ENCODE measurements at regions not wholly inside any gene's neighbourhood (a gene's known extent, or its start where the extent isn't known, plus 50 kb on each side); places are given as distances from the start of the nearest gene placed in this dataset.

DNA sequence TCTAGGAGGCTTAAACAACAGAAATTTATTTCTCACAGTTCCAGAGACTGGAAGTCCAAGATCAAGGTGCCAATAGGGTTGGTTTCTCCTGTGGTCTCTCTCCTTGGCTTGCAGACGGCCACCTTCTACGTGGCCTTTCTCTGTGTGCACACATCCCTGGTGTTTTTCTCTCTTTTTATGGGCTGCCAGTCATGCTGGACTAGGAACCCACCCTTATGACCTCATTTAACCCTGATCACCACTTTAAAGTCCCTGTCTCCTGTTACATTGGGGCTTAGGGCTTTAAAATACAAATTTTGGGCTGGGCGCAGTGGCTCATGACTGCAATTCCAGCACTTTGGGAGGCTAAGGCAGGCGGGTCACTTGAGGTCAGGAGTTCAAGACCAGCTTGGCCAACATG is 157.1 kb downstream of the TLE1 start:
- no peak for DNase-seq (ENCODE audit: low read depth)

DNA sequence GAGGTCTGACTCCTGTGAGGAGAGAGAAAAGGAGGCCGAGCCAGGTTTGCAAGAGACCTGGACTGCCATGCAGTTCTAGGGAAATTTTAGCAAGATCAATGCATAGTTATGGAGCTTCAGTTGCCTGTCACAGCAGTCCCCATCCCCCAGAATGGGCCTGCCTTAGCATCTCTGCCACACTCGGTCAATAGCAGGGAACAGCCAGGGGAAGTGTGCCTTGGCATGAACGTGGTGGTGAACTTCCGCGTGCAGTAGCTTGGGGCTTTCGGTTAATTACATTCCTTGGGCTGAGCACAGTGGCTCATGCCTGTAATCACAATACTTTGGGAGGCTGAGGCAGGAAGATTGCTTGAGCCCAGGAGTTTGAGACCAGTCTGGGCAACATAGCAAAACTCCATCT is 157.8 kb downstream of the TLE1 start:
- DNase-seq (ENCODE audit: low read depth): no peak

GRCh38 chr9:81530846-81531245 is 158.5 kb downstream of the TLE1 start:
- no peak for DNase-seq (ENCODE audit: low read depth)

DNA sequence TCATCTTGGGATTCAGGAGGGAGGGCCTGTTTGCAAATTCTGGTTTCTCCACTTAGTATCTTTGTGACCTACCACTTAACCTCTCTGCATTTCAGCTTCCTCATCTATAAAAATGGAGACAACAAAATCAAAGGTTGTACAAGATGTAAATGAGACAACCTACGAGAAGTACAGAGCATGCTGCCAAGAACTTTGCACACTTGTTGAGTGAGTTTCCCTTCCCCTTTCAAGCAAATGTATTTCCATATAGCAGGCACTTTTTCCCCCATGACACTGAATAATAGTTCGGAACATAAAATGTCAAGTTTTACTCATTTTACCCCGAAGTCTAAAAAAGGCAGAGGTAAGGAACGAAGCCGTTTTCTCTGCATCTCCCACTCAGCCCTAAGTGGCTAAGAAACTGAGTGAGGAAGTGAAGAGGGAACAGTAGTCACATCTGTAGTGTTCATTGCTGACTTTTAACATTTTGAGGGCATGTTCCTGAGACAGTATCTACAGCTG is 159.0 kb downstream of the TLE1 start:
- DNase-seq (ENCODE audit: low read depth): no peak

DNA sequence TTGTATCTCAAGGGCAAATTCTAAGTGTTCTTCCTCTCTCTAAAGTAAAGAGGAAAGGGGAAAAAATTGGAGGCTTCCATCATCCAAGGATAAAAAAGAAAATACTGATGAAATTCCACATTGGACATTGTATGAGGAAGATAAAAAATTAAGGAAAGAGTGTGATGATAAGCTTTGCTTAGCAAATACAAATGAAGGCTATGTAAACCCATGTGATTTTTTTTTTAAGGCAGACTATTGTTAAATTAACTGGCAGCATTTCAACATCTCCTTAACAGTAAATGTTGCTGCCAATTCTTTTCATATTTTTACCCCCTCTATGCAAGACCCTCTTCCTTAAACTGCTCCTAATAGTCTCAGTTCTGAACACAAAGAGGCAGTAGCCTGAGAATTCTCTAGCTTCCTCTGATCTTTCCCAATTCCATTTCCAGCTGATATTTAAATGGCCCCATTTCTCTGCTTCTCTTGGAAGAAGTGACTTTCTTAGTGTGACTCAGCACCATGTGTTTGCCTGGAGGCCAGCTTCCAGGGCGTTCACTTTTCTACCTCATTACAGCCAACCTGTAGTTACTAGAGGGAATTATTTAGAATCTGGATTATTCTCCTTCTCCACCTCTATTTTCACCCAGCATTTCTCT is 159.7 kb downstream of the TLE1 start:
- DNase-seq (ENCODE audit: low read depth): no peak

- no peak for DNase-seq (ENCODE audit: low read depth)
Observed at GRCh38 chr9:81526587-81526986, 162.8 kb downstream of the TLE1 start.

GRCh38 chr9:81522716-81523551 is 166.4 kb downstream of the TLE1 start:
- no peak for DNase-seq (ENCODE audit: low read depth)

GRCh38 chr9:81521892-81522291 is 167.5 kb downstream of the TLE1 start:
- DNase-seq (ENCODE audit: low read depth): no peak

DNA sequence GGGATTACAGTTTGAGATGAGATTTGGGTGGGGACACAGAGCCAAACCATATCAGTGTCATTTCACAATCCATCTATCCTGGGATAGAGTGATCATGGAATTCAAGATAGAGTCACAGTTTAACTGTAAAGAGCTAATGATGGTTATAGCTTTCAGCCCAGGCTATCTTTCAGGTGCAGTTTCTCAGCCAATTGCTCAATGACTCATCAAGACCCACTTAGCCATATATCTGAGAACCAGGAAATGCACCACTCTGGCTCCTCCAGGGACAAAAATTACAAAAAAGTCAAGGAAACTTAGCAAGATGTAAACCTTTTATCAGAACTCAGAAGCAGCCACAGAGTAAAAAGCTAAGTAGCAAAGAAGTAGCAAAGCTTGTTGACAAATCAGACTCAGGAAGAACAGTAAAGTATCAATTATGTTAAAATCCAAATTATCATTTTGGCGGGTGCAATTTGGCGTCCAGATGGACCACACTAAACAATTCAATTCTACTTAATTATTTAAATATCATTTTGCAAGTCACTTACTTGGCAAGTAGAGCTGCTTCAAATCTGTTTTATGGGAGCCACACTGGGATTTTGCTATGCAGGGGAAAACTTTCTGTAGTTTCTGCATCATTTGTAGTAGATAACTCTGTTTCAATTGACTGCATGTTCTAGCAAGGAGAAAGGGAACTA is 169.4 kb downstream of the TLE1 start:
- no peak for DNase-seq (ENCODE audit: low read depth)

GRCh38 chr9:81517954-81518353 is 171.4 kb downstream of the TLE1 start:
- no peak for DNase-seq (ENCODE audit: low read depth)

- no peak for DNase-seq (ENCODE audit: low read depth)
Observed at GRCh38 chr9:81513059-81513458, 176.3 kb downstream of the TLE1 start.

- DNase-seq (ENCODE audit: low read depth): no peak
Observed at GRCh38 chr9:81512641-81513040, 176.7 kb downstream of the TLE1 start.

- DNase-seq (ENCODE audit: low read depth): no peak
Observed at GRCh38 chr9:81508476-81508875, 180.9 kb downstream of the TLE1 start.

DNA sequence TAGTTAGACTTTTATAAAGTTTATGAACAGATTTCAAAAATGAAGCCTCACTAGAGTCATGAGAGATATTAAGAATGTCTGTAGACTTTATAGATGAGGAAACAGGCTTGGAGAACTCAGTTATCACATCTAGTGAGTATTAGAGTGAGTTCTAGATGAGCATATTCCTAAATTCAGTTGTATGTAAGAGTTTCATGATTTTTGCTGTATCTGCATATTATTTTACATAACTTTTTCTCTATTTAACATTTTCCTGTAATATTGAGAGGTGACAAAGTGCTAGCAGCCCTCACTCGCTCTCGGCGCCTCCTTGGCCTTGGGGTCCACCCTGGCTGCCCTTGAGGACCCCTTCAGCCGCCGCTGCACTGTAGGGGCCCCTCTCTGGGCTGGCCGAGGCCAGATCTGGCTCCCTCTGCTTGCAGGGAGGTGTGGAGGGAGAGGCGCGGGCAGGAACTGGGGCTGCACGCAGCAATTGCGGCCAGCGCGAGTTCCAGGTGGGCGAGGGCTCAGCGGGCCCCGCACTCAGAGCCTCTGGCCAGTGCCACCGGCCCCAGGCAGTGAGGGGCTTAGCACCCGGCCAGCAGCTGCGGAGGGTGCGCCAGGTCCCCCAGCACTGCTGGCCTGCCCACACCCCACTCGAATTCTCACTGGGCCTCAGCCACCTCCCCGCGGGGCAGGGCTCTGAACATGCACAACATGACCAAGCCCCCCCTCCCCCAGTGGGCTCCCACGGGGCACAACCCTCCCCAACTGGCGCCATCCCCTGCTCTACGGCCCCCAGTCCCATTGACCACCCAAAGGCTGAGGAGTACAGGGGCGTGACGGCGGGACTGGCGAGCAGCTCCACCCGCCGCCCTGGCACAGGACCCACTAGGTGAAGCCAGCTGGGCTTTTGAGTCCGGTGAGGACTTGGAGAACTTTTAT is 182.1 kb downstream of the TLE1 start:
- DNase-seq (ENCODE audit: low read depth): no peak

- DNase-seq (ENCODE audit: low read depth): no peak
Observed at GRCh38 chr9:81499594-81499993, 189.8 kb downstream of the TLE1 start.

- no peak for DNase-seq (ENCODE audit: low read depth)
Observed at GRCh38 chr9:81499021-81499454, 190.3 kb downstream of the TLE1 start.

DNA sequence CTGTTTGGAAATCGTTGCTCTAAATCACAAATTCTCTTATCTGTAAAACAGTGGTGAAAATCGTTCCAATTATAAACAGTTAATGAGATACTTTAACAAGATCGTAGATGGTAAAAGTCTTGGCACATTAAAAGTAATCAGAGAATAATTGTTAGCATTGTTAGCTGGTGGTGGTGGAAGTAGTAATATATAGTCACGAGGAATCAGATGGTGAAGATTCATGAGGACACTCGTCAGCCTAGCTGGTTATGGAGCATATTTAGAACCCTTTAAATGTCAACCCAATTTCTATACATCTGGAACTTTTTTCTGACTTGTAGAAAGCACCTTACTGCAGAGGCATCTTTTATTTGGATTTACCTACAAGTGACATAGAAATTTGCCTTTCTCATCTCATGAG is 190.8 kb downstream of the TLE1 start:
- DNase-seq (ENCODE audit: low read depth): no peak

DNA sequence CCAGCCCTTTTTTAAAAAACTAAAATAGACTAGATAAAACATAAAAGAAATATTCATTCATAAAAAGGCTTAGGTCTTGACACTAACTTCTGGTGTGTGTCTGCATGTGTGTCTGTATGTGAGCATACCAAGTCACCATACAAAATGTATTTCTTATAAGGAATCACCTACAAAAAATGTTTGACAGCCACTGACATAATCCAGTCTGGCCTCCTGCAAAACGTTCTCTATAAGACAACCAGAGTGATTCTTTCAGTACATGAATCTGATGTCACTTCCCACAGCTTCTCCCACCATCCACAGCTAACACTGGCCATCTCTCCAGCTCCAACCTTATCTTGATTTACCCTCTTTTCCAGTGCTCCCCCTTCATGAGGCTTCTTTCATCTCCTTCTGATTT is 192.3 kb downstream of the TLE1 start:
- no peak for DNase-seq (ENCODE audit: low read depth)

GRCh38 chr9:81492710-81493447 is 196.5 kb downstream of the TLE1 start:
- DNase-seq (ENCODE audit: low read depth): no peak

DNA sequence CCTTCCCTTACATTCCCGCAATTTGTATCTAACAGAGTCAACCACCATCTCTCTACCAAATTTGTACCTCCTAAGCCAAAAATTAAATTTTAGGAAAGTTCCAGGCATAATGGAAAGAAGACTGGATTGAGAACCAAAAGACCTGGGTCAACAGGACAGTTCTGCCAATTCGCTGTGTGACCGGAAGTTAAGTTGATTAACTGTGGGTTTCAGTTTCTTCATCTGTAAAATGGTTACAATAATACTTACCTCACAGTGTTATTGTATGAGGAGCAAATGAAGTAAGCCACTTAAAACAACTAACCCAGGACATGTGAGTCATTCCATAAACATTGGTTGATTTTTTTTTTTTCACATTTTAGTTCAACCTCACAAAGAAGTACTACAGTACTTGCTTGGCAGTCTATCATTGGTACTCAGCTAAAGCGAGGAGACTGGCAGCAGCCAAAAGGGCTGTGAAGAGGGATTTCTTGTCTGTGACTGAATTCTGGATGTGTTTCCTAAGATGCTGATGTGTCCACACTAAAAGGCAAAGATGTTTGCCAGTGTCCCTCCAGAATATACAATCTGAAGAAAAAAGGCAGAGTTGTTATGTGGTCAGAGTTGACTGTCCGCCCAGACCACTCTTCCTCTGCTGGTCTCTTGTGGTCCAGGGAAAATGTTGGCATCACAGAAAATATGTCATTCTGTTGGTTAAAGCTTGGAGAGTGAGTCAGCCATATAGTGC is 198.6 kb downstream of the TLE1 start:
- no peak for DNase-seq (ENCODE audit: low read depth)
